ENCODE measurements at regions not wholly inside any gene's neighbourhood (a gene's known extent, or its start where the extent isn't known, plus 50 kb on each side); places are given as distances from the start of the nearest gene placed in this dataset.

DNA sequence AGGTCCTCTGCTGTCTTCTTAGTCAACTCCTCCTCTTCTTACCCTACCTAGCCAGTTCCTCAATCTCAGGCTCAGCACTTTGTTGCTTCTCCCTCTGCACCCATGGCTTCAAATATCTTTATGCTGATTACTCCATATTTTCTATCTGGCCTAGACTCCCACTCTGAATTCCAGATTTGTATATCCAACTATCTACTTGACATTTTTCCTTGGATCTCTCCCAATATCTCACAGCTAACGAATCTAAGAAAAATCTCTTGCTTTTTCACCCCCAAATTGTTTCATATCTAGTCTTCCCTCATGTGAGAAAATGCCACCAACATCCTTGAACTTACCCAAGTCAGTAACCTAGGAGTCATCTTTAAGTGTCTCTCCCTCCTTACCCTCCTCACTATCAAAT lies 176.4 kb upstream of the ERCC4 start:
- no CpG with 5 or more reads among the region's 1 CpG for WGBS (ENCODE audit: extremely low coverage, insufficient read length, low lambda C conversion rate)
- Histone ChIP-seq H2BK12ac (ENCODE audit: insufficient read length, low read depth, low read length) (no peak overlapping the region), H2BK120ac (ENCODE audit: low read depth, low read length, poor library complexity, severe bottlenecking) (no peak overlapping the region), H2BK5ac (ENCODE audit: insufficient read length, low read length) (no peak overlapping the region), H2AFZ (ENCODE audit: low read length) (no peak overlapping the region), H3K23ac (ENCODE audit: insufficient read length, low read depth, low read length) (no peak overlapping the region), H4K5ac (ENCODE audit: insufficient read length, low read depth, low read length) (no peak overlapping the region), H3K79me2 (ENCODE audit: insufficient read depth, low read length) (no peaks in the 10 kb centered on the region), H3K4ac (ENCODE audit: low read depth, low read length) (no peak overlapping the region), H3K4me2 (ENCODE audit: insufficient read depth, insufficient read length, low read length) (no peak overlapping the region), H3K4me1 (ENCODE audit: insufficient read depth, low read length) (no peaks in the 10 kb centered on the region), H3K79me1 (ENCODE audit: insufficient read depth, low read depth, low read length, poor library complexity, severe bottlenecking) (no peaks in the 10 kb centered on the region), H3K23me2 (ENCODE audit: insufficient read length, low read depth, low read length, poor library complexity, severe bottlenecking) (no peaks in the 10 kb centered on the region), H3T11ph (ENCODE audit: low read length) (no peak overlapping the region), H3K9ac (ENCODE audit: extremely low read depth, insufficient read length, low read length) (no peak overlapping the region), H4K20me1 (ENCODE audit: control insufficient read depth, insufficient read depth, insufficient read length) (no peaks in the 10 kb centered on the region), H2BK15ac (ENCODE audit: low read depth, low read length) (no peak overlapping the region), H2AK5ac (ENCODE audit: insufficient read length, low read length) (no peak overlapping the region), H3K27ac (ENCODE audit: insufficient read length, low read depth, low read length) (no peak overlapping the region), H3K27me3 (ENCODE audit: insufficient read depth, low read length) (no peaks in the 10 kb centered on the region), H2BK20ac (ENCODE audit: low read depth, low read length, poor library complexity, severe bottlenecking) (no peak overlapping the region), H4K8ac (replicated peaks; ENCODE audit: insufficient read length, low read depth, low read length) (no peak overlapping the region), H3K56ac (ENCODE audit: insufficient read length, low read depth, low read length) (no peak overlapping the region), H4K91ac (ENCODE audit: insufficient read length, low read depth, low read length) (no peak overlapping the region), H3K9me3 (ENCODE audit: control insufficient read depth, low read depth, low read length) (peaks cover 11% of the 10 kb centered on the region), H3K18ac (ENCODE audit: insufficient read length, low read depth, low read length) (no peak overlapping the region), H3K14ac (ENCODE audit: insufficient read depth, low read length) (no peak overlapping the region)
- H3K27me3 Mint-ChIP-seq (ENCODE audit: low read depth), result no peaks in the 10 kb centered on the region
- peaks cover 7 to 12% (median 10%) of the 10 kb centered on the region in 3 experiments for H3K36me3 Mint-ChIP-seq (ENCODE audit: insufficient read depth in 1 of 3, low read depth in 3 of 3)
- H3K4me1 Mint-ChIP-seq, result no peaks in the 10 kb centered on the region
- TF ChIP-seq CTCF (conservative IDR thresholded peaks at IDR 0.05), result no peak
- no peak overlapping the region for H3K27ac Mint-ChIP-seq
- no peak for DNase-seq
- H3K4me3 Mint-ChIP-seq, result no peak overlapping the region
- H3K9me3 Mint-ChIP-seq, result peaks cover 12 to 13% of the 10 kb centered on the region in 2 experiments
